Endothelial cell of umbilical vein (primary cell): ENCODE measurements at regions not wholly inside any gene's neighbourhood (a gene's known extent, or its start where the extent isn't known, plus 50 kb on each side); places are given as distances from the start of the nearest gene placed in this dataset.

ENCODE experiments used
- BruUV-seq: library from RNA; stranded (reverse); fragments of 400-500 nt; replicated peaks from 2 replicates; lab custom pipeline; 2021; lab: Mats Ljungman, UMichigan
- CTCF ChIA-PET: fragments of 300-600, 350-600 bp; sonication (Branson Sonifier 250); formaldehyde crosslinking; loops from one replicate; lab custom pipeline; 2021; ENCODE audit warnings: antibody characterized with exemption, inconsistent platforms; lab: Charles Lee
- POLR2A ChIA-PET: fragments of 300-600, 350-600 bp; sonication (Branson Sonifier 250); formaldehyde crosslinking; loops from one replicate; lab custom pipeline; 2021; ENCODE audit warnings: antibody characterized with exemption, inconsistent platforms; lab: Charles Lee
- DNase-seq: peaks from one replicate; pipeline ENCODE4 v3.0.0-alpha.2; 2011; ENCODE audit warnings: low read depth, low spot score
- FAIRE-seq: peaks from 2 replicates; lab custom pipeline; 2011; peaks lifted over from hg19 to GRCh38; lab: Jason Lieb, UNC
- H2AFZ ChIP-seq: 2 replicates; pipeline ENCODE4 v1.6.0; 2012; ENCODE audit warnings: low read depth, low read length, control low read depth, inconsistent platforms
- H3K27ac ChIP-seq: 2 replicates; pipeline ENCODE4 v1.5.1; 2011; ENCODE audit warnings: low read depth, mild to moderate bottlenecking, control low read depth, low read length, moderate library complexity; ENCODE audit not compliant: insufficient read depth
- H3K27me3 ChIP-seq, 2 experiments: 2 replicates each; pipeline versions ENCODE4 v1.6.0 to v1.6.1; 2011; ENCODE audit warnings: low read length in 2 of 2, mixed read lengths in 1 of 2; ENCODE audit not compliant: control insufficient read depth in 2 of 2, insufficient read depth in 2 of 2
- H3K36me3 ChIP-seq, 2 experiments: 2 replicates in 1 of 2; 3 replicates in 1 of 2; pipeline ENCODE4 v1.5.1; 2011; ENCODE audit warnings: low read length in 2 of 2, mild to moderate bottlenecking in 1 of 2, moderate library complexity in 1 of 2; ENCODE audit not compliant: control insufficient read depth in 2 of 2, insufficient read depth in 2 of 2; ENCODE audit errors: extremely low read depth in 1 of 2
- H3K4me1 ChIP-seq: 3 replicates; pipeline ENCODE4 v1.5.1; 2011; ENCODE audit warnings: mild to moderate bottlenecking, low read length; ENCODE audit not compliant: control insufficient read depth, insufficient read depth; ENCODE audit errors: extremely low read depth
- H3K4me2 ChIP-seq: 2 replicates; pipeline ENCODE4 v1.6.1; 2011; ENCODE audit warnings: low read length, control low read depth, mixed read lengths; ENCODE audit not compliant: insufficient read depth
- H3K4me3 ChIP-seq, 3 experiments: fragments of 200-600 bp in 1 of 3; sonication (generic), shearing (Covaris generic) in 1 of 3; replicated peaks in 1 of 3; 2 replicates each; pipeline ENCODE4 v1.5.1; 2011 to 2016; ENCODE audit warnings: control low read depth in 3 of 3, low read length in 3 of 3, mild to moderate bottlenecking in 2 of 3, inconsistent platforms in 1 of 3, low read depth in 1 of 3, moderate library complexity in 1 of 3; ENCODE audit not compliant: insufficient read depth in 1 of 3
- H3K79me2 ChIP-seq: 2 replicates; pipeline ENCODE4 v1.6.0; 2012; ENCODE audit warnings: low read length, inconsistent platforms; ENCODE audit not compliant: control insufficient read depth, insufficient read depth
- H3K9ac ChIP-seq: replicated peaks from 2 replicates; pipeline ENCODE3; 2011; ENCODE audit warnings: low read length, control low read depth; ENCODE audit not compliant: insufficient read depth; ENCODE audit errors: extremely low read depth
- H3K9me1 ChIP-seq: replicated peaks from 3 replicates; pipeline ENCODE4 v1.6.0; 2011; ENCODE audit warnings: mild to moderate bottlenecking, low read length; ENCODE audit not compliant: control insufficient read depth, insufficient read depth; ENCODE audit errors: extremely low read depth
- H3K9me3 ChIP-seq: replicated peaks from 2 replicates; pipeline ENCODE4 v1.5.1; 2012; ENCODE audit warnings: low read length, inconsistent platforms; ENCODE audit not compliant: control insufficient read depth, insufficient read depth
- H4K20me1 ChIP-seq: replicated peaks from 2 replicates; pipeline ENCODE3; 2011; ENCODE audit warnings: mild to moderate bottlenecking, low read length; ENCODE audit not compliant: control insufficient read depth, insufficient read depth; ENCODE audit errors: extremely low read depth
- CTCF ChIP-seq, 2 donors: IDR thresholded peaks; 1 replicate in 1 of 2; 2 replicates in 1 of 2; pipeline ENCODE4 v1.5.1; 2011; ENCODE audit warnings: low read length in 2 of 2, mild to moderate bottlenecking in 2 of 2, moderate library complexity in 2 of 2, control low read depth in 1 of 2, inconsistent platforms in 1 of 2, low read depth in 1 of 2; ENCODE audit not compliant: insufficient read depth in 1 of 2; ENCODE audit errors: extremely low read depth in 1 of 2
- EZH2 ChIP-seq: IDR thresholded peaks from 2 replicates; pipeline ENCODE4 v1.6.1; 2012; ENCODE audit warnings: borderline replicate concordance, low read depth, mild to moderate bottlenecking, moderate library complexity, low read length, inconsistent platforms; ENCODE audit not compliant: severe bottlenecking
- FOS ChIP-seq: IDR thresholded peaks from 2 replicates; pipeline ENCODE4 v1.6.1; 2011; ENCODE audit warnings: mild to moderate bottlenecking, low read length, moderate library complexity, borderline replicate concordance; ENCODE audit not compliant: insufficient read depth
- GATA2 ChIP-seq: IDR thresholded peaks from 2 replicates; pipeline ENCODE4 v1.7.0; 2011; ENCODE audit warnings: low read depth, mild to moderate bottlenecking, moderate library complexity, mixed read lengths, low read length; ENCODE audit not compliant: insufficient read length, insufficient read depth
- MAX ChIP-seq: IDR thresholded peaks from 2 replicates; pipeline ENCODE4 v1.6.1; 2011; ENCODE audit not compliant: insufficient read depth, insufficient read length
- MYC ChIP-seq: IDR thresholded peaks from one replicate; pipeline ENCODE4 v1.6.1; 2011; ENCODE audit warnings: mild to moderate bottlenecking, low read depth, low read length
- POLR2A ChIP-seq: IDR thresholded peaks from 2 replicates; pipeline ENCODE4 v1.6.1; 2012; ENCODE audit warnings: low read depth, mild to moderate bottlenecking, control low read depth, low read length
- dilution Hi-C: fragments of 300-500 bp; cut with MboI; formaldehyde crosslinking; loops from one replicate; pipeline ENCODE4 v1.15.0; 2019; ENCODE audit warnings: low sequenced_read_pairs; ENCODE audit not compliant: extremely low pct_ligation_motif_present
- intact Hi-C: fragments of 100-400 bp; cut with micrococcal nuclease; formaldehyde crosslinking; loops from one replicate; pipeline ENCODE4 v1.10.0; 2022

GRCh38 chr3:83233715-83234114 lies 1472.3 kb upstream of the GBE1 start:
- dilution Hi-C loops = no loop called here
- H3K9me1 ChIP-seq = no peaks in the 10 kb centered on the region
- no peak overlapping the region for H3K27ac ChIP-seq
- FAIRE-seq = no peak
- no peak overlapping the region for H3K4me3 ChIP-seq
- BruUV-seq = no TSS peak
- TF ChIP-seq GATA2 (no peak), MYC (no peak)
- no peaks in the 10 kb centered on the region for H3K27me3 ChIP-seq
- intact Hi-C loops = no loop called here
- no peak for DNase-seq
- H3K79me2 ChIP-seq = no peaks in the 10 kb centered on the region
- no peaks in the 10 kb centered on the region for H4K20me1 ChIP-seq
- no peak overlapping the region for H2AFZ ChIP-seq
- POLR2A ChIA-PET = no interaction called here
- CTCF ChIA-PET = no interaction called here
- H3K9me3 ChIP-seq = no peaks in the 10 kb centered on the region
- no peaks in the 10 kb centered on the region for H3K36me3 ChIP-seq
- H3K9ac ChIP-seq = no peak overlapping the region
- H3K4me2 ChIP-seq = no peak overlapping the region
- no peaks in the 10 kb centered on the region for H3K4me1 ChIP-seq

GRCh38 chr3:83230841-83231240 lies 1469.4 kb upstream of the GBE1 start:
- no peak for FAIRE-seq
- Histone ChIP-seq H3K9me1 (no peaks in the 10 kb centered on the region), H3K4me1 (no peaks in the 10 kb centered on the region), H3K9me3 (no peaks in the 10 kb centered on the region), H3K9ac (no peak overlapping the region), H3K36me3 (no peaks in the 10 kb centered on the region), H3K27ac (no peak overlapping the region), H2AFZ (no peak overlapping the region), H3K4me3 (no peak overlapping the region), H4K20me1 (no peaks in the 10 kb centered on the region), H3K79me2 (no peaks in the 10 kb centered on the region), H3K4me2 (no peak overlapping the region), H3K27me3 (no peaks in the 10 kb centered on the region)
- ChIA-PET CTCF (no interaction called here), POLR2A (no interaction called here)
- dilution Hi-C loops (no loop called here), intact Hi-C loops (no loop called here)
- no peak for DNase-seq
- TF ChIP-seq CTCF (IDR thresholded peaks at IDR 0.05; ENCODE audit: extremely low read depth in 1 of 2, insufficient read depth in 1 of 2, low read depth in 1 of 2, low read length in 2 of 2) (no peak), MAX (no peak), MYC (no peak), FOS (no peak), POLR2A (no peak), EZH2 (no peak)
- no TSS peak for BruUV-seq
